ENCODE measurements at regions not wholly inside any gene's neighbourhood (a gene's known extent, or its start where the extent isn't known, plus 50 kb on each side); places are given as distances from the start of the nearest gene placed in this dataset.

DNA sequence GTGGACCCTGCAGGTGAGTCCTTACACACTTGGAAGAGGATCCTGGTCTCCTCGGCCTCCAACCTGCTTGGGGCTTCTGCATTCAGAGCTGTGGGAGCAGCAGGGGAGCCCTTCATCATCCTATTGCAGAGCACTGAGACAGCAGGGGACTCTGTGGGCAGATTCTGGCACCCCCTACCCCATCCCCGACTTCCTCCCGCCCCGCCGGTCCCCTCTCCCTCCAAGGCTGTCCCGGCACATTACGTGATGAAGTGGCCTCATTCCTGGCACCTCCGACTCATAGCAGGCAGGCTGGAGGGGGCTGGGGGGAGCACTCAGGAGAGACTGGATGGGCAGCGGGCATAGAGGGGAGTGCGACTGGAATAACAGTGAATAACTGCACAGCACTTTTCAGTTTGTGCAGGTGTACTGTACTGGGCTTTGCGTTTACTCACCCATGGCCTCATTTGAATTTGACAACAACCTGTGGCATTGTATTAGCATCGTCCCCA lies 394.1 kb downstream of the MATN1 start:
- no peak overlapping the region for H3K27ac Mint-ChIP-seq
- TF ChIP-seq, protein P1, sequence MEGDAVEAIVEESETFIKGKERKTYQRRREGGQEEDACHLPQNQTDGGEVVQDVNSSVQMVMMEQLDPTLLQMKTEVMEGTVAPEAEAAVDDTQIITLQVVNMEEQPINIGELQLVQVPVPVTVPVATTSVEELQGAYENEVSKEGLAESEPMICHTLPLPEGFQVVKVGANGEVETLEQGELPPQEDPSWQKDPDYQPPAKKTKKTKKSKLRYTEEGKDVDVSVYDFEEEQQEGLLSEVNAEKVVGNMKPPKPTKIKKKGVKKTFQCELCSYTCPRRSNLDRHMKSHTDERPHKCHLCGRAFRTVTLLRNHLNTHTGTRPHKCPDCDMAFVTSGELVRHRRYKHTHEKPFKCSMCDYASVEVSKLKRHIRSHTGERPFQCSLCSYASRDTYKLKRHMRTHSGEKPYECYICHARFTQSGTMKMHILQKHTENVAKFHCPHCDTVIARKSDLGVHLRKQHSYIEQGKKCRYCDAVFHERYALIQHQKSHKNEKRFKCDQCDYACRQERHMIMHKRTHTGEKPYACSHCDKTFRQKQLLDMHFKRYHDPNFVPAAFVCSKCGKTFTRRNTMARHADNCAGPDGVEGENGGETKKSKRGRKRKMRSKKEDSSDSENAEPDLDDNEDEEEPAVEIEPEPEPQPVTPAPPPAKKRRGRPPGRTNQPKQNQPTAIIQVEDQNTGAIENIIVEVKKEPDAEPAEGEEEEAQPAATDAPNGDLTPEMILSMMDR (IDR thresholded peaks at IDR 0.05) = no peak
- DNase-seq = no peak
- peaks cover 3% of the 10 kb centered on the region for H3K27me3 Mint-ChIP-seq (ENCODE audit: insufficient read depth)
- H3K4me3 Mint-ChIP-seq = no peak overlapping the region
- H3K4me1 Mint-ChIP-seq (ENCODE audit: low read depth) = no peaks in the 10 kb centered on the region
- peaks cover 23% of the 10 kb centered on the region for H3K9me3 Mint-ChIP-seq
- no peaks in the 10 kb centered on the region for H3K36me3 Mint-ChIP-seq (ENCODE audit: low read depth)

DNA sequence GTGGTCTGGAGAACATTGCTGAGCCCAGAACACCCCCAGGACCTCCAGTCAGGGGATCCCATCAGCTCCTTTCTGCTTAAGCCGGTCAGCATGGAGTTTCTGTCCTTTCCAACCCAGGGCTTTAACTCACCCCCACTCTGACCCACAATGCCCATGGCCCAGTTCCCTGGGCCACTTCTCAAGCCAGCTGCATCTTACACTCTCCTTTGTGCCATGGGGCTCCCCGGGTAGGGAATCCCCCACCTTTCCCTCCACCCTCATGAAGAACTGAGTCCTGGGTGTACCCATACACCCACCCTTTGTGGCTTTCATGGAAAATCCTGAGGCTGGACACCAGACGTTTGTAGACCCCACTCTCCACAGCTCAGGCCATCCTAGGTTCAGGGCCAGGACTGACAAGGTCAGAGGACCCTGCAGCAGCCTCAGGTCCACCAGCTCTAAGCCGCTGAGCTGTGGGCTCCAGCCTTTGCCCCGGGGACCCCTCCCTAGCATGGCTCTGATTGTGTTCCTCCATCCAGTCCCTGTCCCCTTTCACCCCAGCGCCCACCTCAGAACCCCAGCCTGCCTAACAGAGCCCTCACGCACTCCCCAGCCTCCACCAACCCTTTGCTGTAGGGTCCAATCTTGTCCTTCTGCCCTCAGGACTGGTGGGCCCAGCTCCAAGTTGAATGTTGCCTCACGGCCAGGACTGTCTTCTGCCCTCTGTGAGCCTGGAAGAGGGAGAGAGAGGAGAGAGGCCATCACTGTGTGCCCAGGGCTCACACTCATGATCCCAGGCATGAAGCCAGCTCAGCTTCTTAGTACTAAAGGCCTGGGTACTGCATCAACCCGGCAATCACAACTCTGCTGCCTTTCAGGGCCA lies 394.8 kb downstream of the MATN1 start:
- Mint-ChIP-seq H3K4me1 (ENCODE audit: low read depth) (no peaks in the 10 kb centered on the region), H3K27ac (no peak overlapping the region), H3K4me3 (no peak overlapping the region), H3K27me3 (ENCODE audit: insufficient read depth) (peaks cover 3% of the 10 kb centered on the region), H3K36me3 (ENCODE audit: low read depth) (no peaks in the 10 kb centered on the region), H3K9me3 (peaks cover 23% of the 10 kb centered on the region)
- no peak for DNase-seq
- TF ChIP-seq, protein P1 (IDR thresholded peaks at IDR 0.05) = no peak

- peaks cover 3% of the 10 kb centered on the region for H3K27me3 Mint-ChIP-seq (ENCODE audit: insufficient read depth)
- no peak overlapping the region for H3K27ac Mint-ChIP-seq
- no peak for DNase-seq
- TF ChIP-seq, protein P1 (IDR thresholded peaks at IDR 0.05) = no peak
- no peaks in the 10 kb centered on the region for H3K36me3 Mint-ChIP-seq (ENCODE audit: low read depth)
- no peak overlapping the region for H3K4me3 Mint-ChIP-seq
- peaks cover 23% of the 10 kb centered on the region for H3K9me3 Mint-ChIP-seq
- H3K4me1 Mint-ChIP-seq (ENCODE audit: low read depth) = no peaks in the 10 kb centered on the region
Measured at GRCh38 chr1:30328100-30328370, 395.4 kb downstream of the MATN1 start.

GRCh38 chr1:30327370-30328099 lies 395.9 kb downstream of the MATN1 start:
- H3K9me3 Mint-ChIP-seq = peaks cover 22% of the 10 kb centered on the region
- TF ChIP-seq, protein P1 (IDR thresholded peaks at IDR 0.05) = no peak
- H3K4me3 Mint-ChIP-seq = no peak overlapping the region
- H3K27me3 Mint-ChIP-seq (ENCODE audit: insufficient read depth) = peaks cover 4% of the 10 kb centered on the region
- no peak overlapping the region for H3K27ac Mint-ChIP-seq
- DNase-seq = no peak
- H3K36me3 Mint-ChIP-seq (ENCODE audit: low read depth) = no peaks in the 10 kb centered on the region
- H3K4me1 Mint-ChIP-seq (ENCODE audit: low read depth) = no peaks in the 10 kb centered on the region

GRCh38 chr1:30325999-30326398 lies 397.4 kb downstream of the MATN1 start:
- Mint-ChIP-seq H3K9me3 (peaks cover 15% of the 10 kb centered on the region; the same call in 1 of the 2 replicates), H3K27me3 (ENCODE audit: insufficient read depth) (peaks cover 3% of the 10 kb centered on the region)

More at GRCh38 chr1:30325999-30326398, 397.4 kb downstream of the MATN1 start:
- DNase-seq = no peak
- TF ChIP-seq, protein P1 (IDR thresholded peaks at IDR 0.05) = no peak
- Mint-ChIP-seq H3K4me1 (ENCODE audit: low read depth) (no peaks in the 10 kb centered on the region), H3K27ac (no peak overlapping the region), H3K4me3 (no peak overlapping the region), H3K36me3 (ENCODE audit: low read depth) (no peaks in the 10 kb centered on the region)

Data from HFFc6 (cell line).